ENCODE measurements at regions not wholly inside any gene's neighbourhood (a gene's known extent, or its start where the extent isn't known, plus 50 kb on each side); places are given as distances from the start of the nearest gene placed in this dataset.

- no peak overlapping the region for H3K27ac ChIP-seq
- no peaks in the 10 kb centered on the region for H3K9me3 ChIP-seq
- no peaks in the 10 kb centered on the region for H3K36me3 ChIP-seq
- H3K4me1 ChIP-seq (replicated peaks), result no peaks in the 10 kb centered on the region
- TF ChIP-seq, protein P1, sequence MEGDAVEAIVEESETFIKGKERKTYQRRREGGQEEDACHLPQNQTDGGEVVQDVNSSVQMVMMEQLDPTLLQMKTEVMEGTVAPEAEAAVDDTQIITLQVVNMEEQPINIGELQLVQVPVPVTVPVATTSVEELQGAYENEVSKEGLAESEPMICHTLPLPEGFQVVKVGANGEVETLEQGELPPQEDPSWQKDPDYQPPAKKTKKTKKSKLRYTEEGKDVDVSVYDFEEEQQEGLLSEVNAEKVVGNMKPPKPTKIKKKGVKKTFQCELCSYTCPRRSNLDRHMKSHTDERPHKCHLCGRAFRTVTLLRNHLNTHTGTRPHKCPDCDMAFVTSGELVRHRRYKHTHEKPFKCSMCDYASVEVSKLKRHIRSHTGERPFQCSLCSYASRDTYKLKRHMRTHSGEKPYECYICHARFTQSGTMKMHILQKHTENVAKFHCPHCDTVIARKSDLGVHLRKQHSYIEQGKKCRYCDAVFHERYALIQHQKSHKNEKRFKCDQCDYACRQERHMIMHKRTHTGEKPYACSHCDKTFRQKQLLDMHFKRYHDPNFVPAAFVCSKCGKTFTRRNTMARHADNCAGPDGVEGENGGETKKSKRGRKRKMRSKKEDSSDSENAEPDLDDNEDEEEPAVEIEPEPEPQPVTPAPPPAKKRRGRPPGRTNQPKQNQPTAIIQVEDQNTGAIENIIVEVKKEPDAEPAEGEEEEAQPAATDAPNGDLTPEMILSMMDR (IDR thresholded peaks at IDR 0.05), result no peak
- TF ChIP-seq POLR2AphosphoS5 (IDR thresholded peaks at IDR 0.05), result no peak
- no peak for TF ChIP-seq POLR2A (IDR thresholded peaks at IDR 0.05)
- H3K4me3 ChIP-seq, result no peak overlapping the region
- no peaks in the 10 kb centered on the region for H3K27me3 ChIP-seq (replicated peaks; ENCODE audit: insufficient read depth)
- DNase-seq (ENCODE audit: low spot score), result no peak
- intact Hi-C loops (cut with DNase I), result no loop called here
Measured at GRCh38 chr5:97436405-97436804, 253.4 kb upstream of the RIOK2 start.

DNA sequence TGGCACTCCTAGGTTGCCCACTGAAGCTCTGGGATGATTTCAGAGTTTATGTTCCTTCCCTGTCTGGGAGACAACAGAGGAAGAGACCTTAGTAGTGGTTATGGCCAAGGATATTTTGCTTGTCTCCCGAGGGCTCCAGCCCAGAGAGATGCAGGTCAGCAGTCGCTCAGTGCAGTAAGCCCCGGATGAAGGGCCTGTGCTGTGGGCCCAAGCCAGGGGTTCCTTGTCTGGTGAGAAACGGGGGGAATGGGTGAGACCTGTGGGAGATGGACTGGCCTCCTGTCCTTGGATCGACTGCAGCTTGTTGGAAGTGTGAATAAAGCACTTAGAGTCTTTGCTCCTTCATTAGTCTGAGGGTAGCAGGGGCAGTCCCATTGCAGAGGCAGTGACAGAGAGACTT, 260.7 kb upstream of the RIOK2 start:
- Histone ChIP-seq H3K27me3 (replicated peaks; ENCODE audit: insufficient read depth) (no peaks in the 10 kb centered on the region), H3K4me3 (no peak overlapping the region), H3K4me1 (replicated peaks) (no peaks in the 10 kb centered on the region), H3K27ac (no peak overlapping the region), H3K36me3 (no peaks in the 10 kb centered on the region), H3K9me3 (no peaks in the 10 kb centered on the region)
- no peak for TF ChIP-seq POLR2A (IDR thresholded peaks at IDR 0.05)
- TF ChIP-seq, protein P1 (IDR thresholded peaks at IDR 0.05), result no peak
- TF ChIP-seq POLR2AphosphoS5 (IDR thresholded peaks at IDR 0.05), result no peak
- WGBS, result 93% methylated on average over 5 of the region's 5 CpGs
- no peak for DNase-seq (ENCODE audit: low spot score)
- intact Hi-C loops (cut with DNase I), result no loop called here

DNA sequence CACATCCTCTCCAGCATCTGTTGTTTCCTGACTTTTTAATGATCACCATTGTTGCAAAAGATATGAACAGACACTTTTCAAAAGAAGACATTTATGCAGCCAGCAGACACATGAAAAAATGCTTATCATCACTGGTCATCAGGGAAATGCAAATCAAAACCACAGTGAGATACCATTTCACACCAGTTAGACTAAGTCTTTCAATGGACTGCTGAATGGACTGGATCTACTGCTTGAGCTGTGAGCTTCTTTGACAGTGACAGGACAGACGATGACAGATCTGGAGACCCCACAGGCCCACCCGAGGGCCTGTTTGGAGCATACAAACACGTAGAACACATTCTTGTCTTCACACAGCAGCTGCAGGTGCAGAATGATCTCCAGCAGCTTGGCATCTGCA, 266.1 kb upstream of the RIOK2 start:
- TF ChIP-seq POLR2A (IDR thresholded peaks at IDR 0.05) (no peak), POLR2AphosphoS5 (IDR thresholded peaks at IDR 0.05) (no peak)
- TF ChIP-seq, protein P1 (IDR thresholded peaks at IDR 0.05), result no peak
- 73% methylated on average over 3 of the region's 3 CpGs for WGBS
- intact Hi-C loops (cut with DNase I), result no loop called here
- H3K36me3 ChIP-seq, result no peaks in the 10 kb centered on the region
- no peaks in the 10 kb centered on the region for H3K9me3 ChIP-seq
- no peak overlapping the region for H3K27ac ChIP-seq
- no peak for DNase-seq (ENCODE audit: low spot score)
- H3K4me3 ChIP-seq, result no peak overlapping the region
- H3K27me3 ChIP-seq (replicated peaks; ENCODE audit: insufficient read depth), result no peaks in the 10 kb centered on the region
- H3K4me1 ChIP-seq (replicated peaks), result no peaks in the 10 kb centered on the region

- Histone ChIP-seq H3K27me3 (replicated peaks; ENCODE audit: insufficient read depth) (no peaks in the 10 kb centered on the region), H3K4me1 (replicated peaks) (no peaks in the 10 kb centered on the region), H3K27ac (no peak overlapping the region), H3K9me3 (no peaks in the 10 kb centered on the region), H3K4me3 (no peak overlapping the region), H3K36me3 (no peaks in the 10 kb centered on the region)
- TF ChIP-seq, protein P1 (IDR thresholded peaks at IDR 0.05), result no peak
- no peak for TF ChIP-seq POLR2AphosphoS5 (IDR thresholded peaks at IDR 0.05)
- TF ChIP-seq POLR2A (IDR thresholded peaks at IDR 0.05), result no peak
- intact Hi-C loops (cut with DNase I), result no loop called here
- DNase-seq (ENCODE audit: low spot score), result no peak
Measured at GRCh38 chr5:97452646-97453045, 269.6 kb upstream of the RIOK2 start.

- DNase-seq (ENCODE audit: low spot score), result no peak
- Histone ChIP-seq H3K4me3 (no peak overlapping the region), H3K9me3 (no peaks in the 10 kb centered on the region), H3K4me1 (replicated peaks) (no peaks in the 10 kb centered on the region), H3K27ac (no peak overlapping the region), H3K36me3 (no peaks in the 10 kb centered on the region), H3K27me3 (replicated peaks; ENCODE audit: insufficient read depth) (no peaks in the 10 kb centered on the region)
- 40% methylated on average over 2 of the region's 2 CpGs for WGBS
- intact Hi-C loops (cut with DNase I), result no loop called here
- TF ChIP-seq, protein P1 (IDR thresholded peaks at IDR 0.05), result no peak
- TF ChIP-seq POLR2A (IDR thresholded peaks at IDR 0.05) (no peak), POLR2AphosphoS5 (IDR thresholded peaks at IDR 0.05) (no peak)
Measured at GRCh38 chr5:97453263-97453662, 270.2 kb upstream of the RIOK2 start.
